Keratinocyte (primary cell): ENCODE measurements at regions not wholly inside any gene's neighbourhood (a gene's known extent, or its start where the extent isn't known, plus 50 kb on each side); places are given as distances from the start of the nearest gene placed in this dataset.

Source experiments
- EZH2 ChIP-seq: IDR thresholded peaks from one replicate; pipeline ENCODE4 v1.6.1; 2012; ENCODE audit warnings: inconsistent platforms, mild to moderate bottlenecking, low read length, moderate library complexity
- TF ChIP-seq, protein P1 (sequence below), 3 experiments: IDR thresholded peaks in 1 of 3; conservative IDR thresholded peaks in 1 of 3; optimal IDR thresholded peaks in 1 of 3; 2 replicates in 2 of 3; 3 replicates in 1 of 3; pipeline versions ENCODE3 to v1.5.1; 2011; ENCODE audit warnings: low read length in 3 of 3, mild to moderate bottlenecking in 3 of 3, moderate library complexity in 2 of 3, control low read depth in 1 of 3, inconsistent platforms in 1 of 3; ENCODE audit not compliant: insufficient read depth in 2 of 3; ENCODE audit errors: extremely low read depth in 1 of 3

DNA sequence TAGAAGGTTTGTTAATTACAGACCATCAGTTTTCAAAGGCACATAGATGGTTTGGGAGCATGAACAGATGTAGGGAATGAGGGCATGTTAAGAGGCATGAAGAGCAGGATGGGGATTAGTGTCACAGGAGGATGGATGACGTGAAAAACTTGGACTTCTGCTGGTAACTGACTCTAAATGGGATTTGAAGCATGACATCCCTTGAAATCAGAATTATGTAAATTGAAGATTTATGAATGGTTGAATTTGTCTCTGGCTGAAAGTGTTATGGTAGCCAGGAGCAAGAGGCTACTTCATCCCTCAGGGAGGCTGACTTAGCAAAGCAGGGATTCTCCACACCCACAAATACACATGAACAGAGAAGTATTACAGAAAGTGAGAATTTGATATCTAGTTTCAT, 454.6 kb downstream of the MAGEB5 start:
- TF ChIP-seq, protein P1, sequence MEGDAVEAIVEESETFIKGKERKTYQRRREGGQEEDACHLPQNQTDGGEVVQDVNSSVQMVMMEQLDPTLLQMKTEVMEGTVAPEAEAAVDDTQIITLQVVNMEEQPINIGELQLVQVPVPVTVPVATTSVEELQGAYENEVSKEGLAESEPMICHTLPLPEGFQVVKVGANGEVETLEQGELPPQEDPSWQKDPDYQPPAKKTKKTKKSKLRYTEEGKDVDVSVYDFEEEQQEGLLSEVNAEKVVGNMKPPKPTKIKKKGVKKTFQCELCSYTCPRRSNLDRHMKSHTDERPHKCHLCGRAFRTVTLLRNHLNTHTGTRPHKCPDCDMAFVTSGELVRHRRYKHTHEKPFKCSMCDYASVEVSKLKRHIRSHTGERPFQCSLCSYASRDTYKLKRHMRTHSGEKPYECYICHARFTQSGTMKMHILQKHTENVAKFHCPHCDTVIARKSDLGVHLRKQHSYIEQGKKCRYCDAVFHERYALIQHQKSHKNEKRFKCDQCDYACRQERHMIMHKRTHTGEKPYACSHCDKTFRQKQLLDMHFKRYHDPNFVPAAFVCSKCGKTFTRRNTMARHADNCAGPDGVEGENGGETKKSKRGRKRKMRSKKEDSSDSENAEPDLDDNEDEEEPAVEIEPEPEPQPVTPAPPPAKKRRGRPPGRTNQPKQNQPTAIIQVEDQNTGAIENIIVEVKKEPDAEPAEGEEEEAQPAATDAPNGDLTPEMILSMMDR (optimal IDR thresholded peaks at IDR 0.05 in 1 of 3, IDR thresholded peaks at IDR 0.05 in 1 of 3, conservative IDR thresholded peaks at IDR 0.05 in 1 of 3; ENCODE audit: extremely low read depth in 1 of 3, insufficient read depth in 2 of 3, low read length in 3 of 3), result no peak
- TF ChIP-seq EZH2, result no peak
